ENCODE measurements at regions not wholly inside any gene's neighbourhood (a gene's known extent, or its start where the extent isn't known, plus 50 kb on each side); places are given as distances from the start of the nearest gene placed in this dataset.

DNA sequence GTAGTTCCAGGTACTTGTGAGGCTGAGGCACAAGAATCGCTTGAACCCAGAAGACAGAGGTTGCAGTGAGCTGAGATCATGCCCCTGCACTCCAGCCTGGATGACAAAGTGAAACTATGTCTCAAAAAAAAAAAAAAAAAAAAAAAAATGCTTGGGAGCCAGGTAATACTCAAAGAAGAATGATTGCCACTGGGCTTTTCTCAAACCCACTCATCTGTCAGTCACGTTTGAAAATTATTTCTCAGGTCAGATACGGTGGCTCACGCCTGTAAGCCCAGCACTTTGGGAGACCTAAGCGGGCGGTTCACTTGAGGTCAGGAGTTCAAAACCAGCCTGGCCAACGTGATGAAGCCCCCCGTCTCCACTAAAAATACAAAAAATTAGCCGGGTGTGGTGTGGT lies 155.7 kb downstream of the RELL1 start:
- intact Hi-C loops (cut with DNase I), result no loop called here
- no peaks in the 10 kb centered on the region for H3K27me3 ChIP-seq
- H3K36me3 ChIP-seq, result no peaks in the 10 kb centered on the region
- no peak for DNase-seq
- no peak overlapping the region for H3K4me3 ChIP-seq
- TF ChIP-seq CTCF (IDR thresholded peaks at IDR 0.05), result no peak
- ATAC-seq, result no peak
- H3K4me1 ChIP-seq, result no peaks in the 10 kb centered on the region
- no peak overlapping the region for H3K27ac ChIP-seq
- H3K9me3 ChIP-seq, result no peaks in the 10 kb centered on the region

DNA sequence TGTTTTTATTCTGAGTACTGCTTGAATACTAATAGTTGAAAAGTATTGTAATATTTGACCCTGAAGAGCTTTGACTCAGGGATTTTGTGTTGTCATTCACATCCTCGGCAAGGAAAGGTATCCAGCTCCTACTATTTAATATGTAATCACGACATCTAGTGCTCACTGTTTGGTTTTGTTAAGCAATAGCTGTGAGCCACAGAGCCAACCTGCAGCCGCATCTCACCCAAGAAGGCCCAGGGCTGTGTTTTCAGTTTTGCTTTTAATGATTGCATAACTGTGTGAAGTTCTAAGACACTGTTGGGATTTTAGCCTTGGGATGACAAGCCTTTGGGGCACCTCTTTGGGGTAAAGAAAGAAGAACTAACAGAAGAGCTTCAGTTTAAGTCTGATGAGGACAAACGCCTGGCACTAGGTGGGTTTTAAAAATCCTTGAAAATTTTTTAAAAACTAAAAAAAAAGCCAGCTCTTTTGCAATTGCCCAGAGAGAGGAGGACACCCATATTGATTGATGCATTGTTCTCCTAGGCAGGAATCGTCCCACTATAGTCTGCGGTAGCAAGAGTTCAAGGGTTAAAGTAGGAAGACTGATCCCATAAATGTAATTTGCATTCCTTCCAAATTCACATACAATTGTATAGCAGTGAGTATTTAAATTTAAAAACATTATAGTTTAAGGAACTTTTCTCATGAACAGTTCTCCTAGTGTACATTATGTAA lies 157.8 kb downstream of the RELL1 start:
- Histone ChIP-seq H3K4me3 (no peak overlapping the region), H3K9me3 (no peaks in the 10 kb centered on the region), H3K4me1 (no peaks in the 10 kb centered on the region), H3K27ac (no peak overlapping the region), H3K36me3 (no peaks in the 10 kb centered on the region), H3K27me3 (no peaks in the 10 kb centered on the region)
- TF ChIP-seq CTCF (IDR thresholded peaks at IDR 0.05), result no peak
- intact Hi-C loops (cut with DNase I), result no loop called here
- ATAC-seq (peak; percentile 95), DNase-seq (no peak)

DNA sequence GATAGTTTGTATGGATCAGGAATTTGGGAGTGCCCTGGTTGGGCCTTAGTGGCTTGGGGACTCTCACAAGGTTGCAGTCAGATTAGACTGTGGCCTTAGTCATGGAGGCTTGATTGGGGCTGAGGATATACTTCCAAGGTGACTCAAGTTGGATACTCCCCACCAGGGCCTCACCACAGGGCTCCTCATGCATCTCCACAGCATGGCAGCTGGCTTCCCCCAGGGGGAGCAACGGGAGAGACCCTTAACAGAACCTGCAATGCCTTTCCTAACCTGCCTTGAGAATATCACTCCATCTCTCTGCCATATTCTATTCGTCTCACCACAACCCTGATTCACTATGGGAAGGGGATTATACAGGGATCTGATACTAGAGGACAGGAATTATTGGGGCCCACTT lies 161.9 kb downstream of the RELL1 start:
- Histone ChIP-seq H3K4me3 (no peak overlapping the region), H3K27ac (no peak overlapping the region), H3K27me3 (no peaks in the 10 kb centered on the region), H3K9me3 (no peaks in the 10 kb centered on the region), H3K36me3 (no peaks in the 10 kb centered on the region), H3K4me1 (no peaks in the 10 kb centered on the region)
- no peak for TF ChIP-seq CTCF (IDR thresholded peaks at IDR 0.05)
- no peak for ATAC-seq
- intact Hi-C loops (cut with DNase I), result no loop called here
- DNase-seq, result no peak

- H3K27ac ChIP-seq, result no peak overlapping the region
- H3K4me1 ChIP-seq, result no peaks in the 10 kb centered on the region
- no peaks in the 10 kb centered on the region for H3K36me3 ChIP-seq
- no peak for ATAC-seq
- no peak for DNase-seq
- no peaks in the 10 kb centered on the region for H3K27me3 ChIP-seq
- no peak overlapping the region for H3K4me3 ChIP-seq
- intact Hi-C loops (cut with DNase I), result no loop called here
- no peaks in the 10 kb centered on the region for H3K9me3 ChIP-seq
- TF ChIP-seq CTCF (IDR thresholded peaks at IDR 0.05), result no peak
Observed at GRCh38 chr4:37522996-37523395, 163.2 kb downstream of the RELL1 start.

- H3K36me3 ChIP-seq, result no peaks in the 10 kb centered on the region
- TF ChIP-seq CTCF (IDR thresholded peaks at IDR 0.05), result no peak
- peaks cover 9% of the 10 kb centered on the region for H3K9me3 ChIP-seq
- H3K4me3 ChIP-seq, result no peak overlapping the region
- DNase-seq, result no peak
- H3K4me1 ChIP-seq, result no peaks in the 10 kb centered on the region
- no peak overlapping the region for H3K27ac ChIP-seq
- ATAC-seq, result no peak
- intact Hi-C loops (cut with DNase I), result no loop called here
- H3K27me3 ChIP-seq, result no peaks in the 10 kb centered on the region
Observed at GRCh38 chr4:37517326-37517725, 168.8 kb downstream of the RELL1 start.
